Activated T-cell treated with anti-CD3 and anti-CD28 coated beads for 24 hours (primary cell): ENCODE measurements at regions not wholly inside any gene's neighbourhood (a gene's known extent, or its start where the extent isn't known, plus 50 kb on each side); places are given as distances from the start of the nearest gene placed in this dataset.
"Not testable (repeated sequence)": the region's sequence is repeated elsewhere in the genome, so short reads cannot be mapped to it uniquely, and the experiment has no call there.

ENCODE experiments used
- DNase-seq: peaks from one replicate; pipeline ENCODE4 v3.0.0-alpha.2; 2020; ENCODE audit warnings: low read depth

DNA sequence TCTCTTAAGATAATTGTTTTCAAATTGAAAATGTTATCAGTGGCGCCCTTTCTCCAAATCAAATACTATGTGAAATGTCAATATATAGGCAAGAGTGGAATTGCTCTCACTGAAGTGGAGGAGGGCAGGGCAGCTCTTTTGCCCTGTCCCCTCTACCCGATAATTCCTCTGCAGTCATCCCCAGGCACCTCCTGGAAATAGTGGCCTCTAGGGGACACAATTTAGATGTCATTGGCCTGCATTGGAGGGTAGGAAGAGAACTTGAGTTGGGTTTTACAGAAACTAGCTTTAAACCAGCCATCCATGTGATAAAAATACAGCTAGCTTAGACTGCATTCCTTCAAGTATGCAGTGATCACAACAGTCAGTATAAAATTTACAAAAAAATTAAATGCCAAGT is 288.9 kb downstream of the EDEM1 start:
- no peak for DNase-seq

- DNase-seq = no peak
These were observed 291.8 kb downstream of the EDEM1 start for GRCh38 chr3:5479229-5479799.

DNA sequence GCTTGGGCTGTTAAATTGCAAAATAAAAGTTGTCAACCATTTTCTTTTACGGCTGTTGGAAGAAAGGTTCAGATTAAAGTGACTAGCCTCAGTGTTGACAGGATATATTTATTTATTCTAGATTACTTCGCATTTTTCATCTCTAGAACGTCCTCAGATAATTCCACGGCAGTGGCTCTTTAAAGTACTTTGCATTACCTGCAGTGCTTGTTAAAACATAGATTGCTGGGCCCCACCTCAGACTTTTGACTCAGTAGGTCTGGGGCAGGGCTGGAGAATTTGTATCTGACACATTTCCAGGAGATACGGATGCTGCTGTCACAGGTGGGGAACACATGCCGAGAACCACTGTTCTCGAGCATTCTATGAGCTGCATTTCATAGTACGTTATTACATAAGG is 292.7 kb downstream of the EDEM1 start:
- DNase-seq = no peak

DNA sequence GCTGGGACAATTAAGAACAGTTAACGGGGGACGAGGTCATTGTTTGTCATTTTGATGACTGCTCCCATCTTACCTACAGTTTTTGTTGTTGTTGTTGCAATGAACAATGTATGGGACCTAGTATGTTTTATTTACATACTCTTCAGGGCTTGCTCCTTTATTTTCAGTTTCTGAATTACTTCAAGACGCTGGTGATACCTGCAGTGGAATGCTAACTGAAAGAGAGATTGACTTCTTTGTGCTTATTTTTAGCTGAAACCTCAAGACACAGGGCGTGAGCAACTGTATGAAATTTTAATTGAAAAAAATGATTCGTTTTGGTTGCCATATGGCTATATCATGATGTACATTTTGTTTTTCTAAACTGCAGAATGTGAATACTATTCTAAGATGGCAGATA is 297.9 kb downstream of the EDEM1 start:
- no peak for DNase-seq

DNA sequence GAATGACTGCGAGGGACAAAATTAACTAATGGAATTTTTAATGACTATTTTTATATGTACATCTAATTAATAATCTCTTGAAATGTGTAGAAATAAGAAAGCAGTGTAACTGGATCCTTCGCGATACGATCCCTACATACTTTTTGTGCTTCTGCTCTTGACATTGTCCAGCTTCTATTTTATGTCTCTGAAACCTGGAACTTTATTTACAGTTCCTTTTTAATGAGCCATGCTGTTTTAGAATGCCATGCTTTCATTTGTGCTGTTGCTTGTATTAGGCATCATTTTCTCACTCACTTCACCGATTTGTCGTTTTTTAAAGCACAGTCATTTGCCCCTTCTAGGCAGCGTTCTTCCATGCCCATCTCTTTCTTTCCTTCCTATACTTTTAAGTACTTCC is 301.3 kb downstream of the EDEM1 start:
- DNase-seq = no peak

- no peak for DNase-seq
These were observed 302.0 kb downstream of the EDEM1 start for GRCh38 chr3:5489536-5489935.

GRCh38 chr3:5494905-5495519 is 307.5 kb downstream of the EDEM1 start:
- DNase-seq = no peak

GRCh38 chr3:5497497-5497896 is 310.0 kb downstream of the EDEM1 start:
- DNase-seq = no peak

DNA sequence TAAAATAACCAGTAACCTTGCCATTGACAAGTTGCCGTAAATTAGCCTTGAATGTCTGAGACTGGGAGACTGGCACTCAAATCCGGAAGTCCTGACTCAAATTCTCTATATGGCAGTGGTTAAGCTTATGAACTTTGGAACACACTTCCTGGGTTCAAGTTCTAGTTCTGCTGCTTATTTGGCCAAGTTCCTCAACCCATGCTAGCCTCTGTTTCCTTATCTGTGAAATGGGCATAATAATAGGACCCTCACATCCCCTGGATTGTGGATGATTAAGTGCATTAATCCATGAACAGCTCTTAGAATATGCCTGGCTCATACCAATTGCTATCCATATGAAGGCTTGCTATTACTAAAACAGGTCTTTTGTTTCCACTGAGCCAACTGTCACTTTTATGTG is 311.5 kb downstream of the EDEM1 start:
- no peak for DNase-seq

DNA sequence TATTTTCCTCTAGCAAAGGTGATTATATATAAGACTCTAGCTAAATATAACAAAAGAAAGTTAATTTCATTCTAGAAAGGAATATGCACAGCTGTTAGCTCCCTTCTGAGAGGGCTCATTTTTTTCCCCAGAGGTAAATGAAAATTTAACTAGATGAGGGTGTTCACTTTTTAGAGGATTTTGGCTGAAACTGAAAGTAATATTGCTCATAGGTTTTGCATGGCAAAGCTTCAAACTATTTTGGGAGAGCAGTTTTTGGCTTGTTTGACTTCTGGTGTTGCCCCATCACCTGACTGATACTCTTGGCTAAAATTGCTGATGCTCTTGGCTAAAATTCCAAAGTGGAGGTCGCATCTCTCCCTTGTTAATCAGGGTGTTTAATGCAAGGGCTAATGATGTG is 311.9 kb downstream of the EDEM1 start:
- DNase-seq = no peak

DNA sequence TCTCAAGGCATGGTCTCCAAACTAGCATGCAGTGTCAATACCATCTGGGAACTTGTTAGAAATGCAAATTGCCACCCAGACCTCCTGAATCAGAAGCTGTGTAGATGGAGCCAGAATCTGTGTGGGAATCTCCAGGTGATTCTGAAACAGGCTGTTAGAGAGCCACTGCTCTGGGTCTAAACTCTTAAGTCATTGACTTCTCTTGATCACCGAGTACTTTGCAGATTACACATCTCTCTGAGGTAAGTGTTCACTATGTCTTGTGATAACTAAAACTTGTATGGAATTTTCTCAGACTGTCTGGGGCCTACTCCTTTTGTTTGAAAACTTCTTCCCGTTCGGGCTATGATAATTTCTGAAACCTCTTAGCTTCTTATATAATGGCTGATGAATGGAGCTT is 315.6 kb downstream of the EDEM1 start:
- no peak for DNase-seq

DNA sequence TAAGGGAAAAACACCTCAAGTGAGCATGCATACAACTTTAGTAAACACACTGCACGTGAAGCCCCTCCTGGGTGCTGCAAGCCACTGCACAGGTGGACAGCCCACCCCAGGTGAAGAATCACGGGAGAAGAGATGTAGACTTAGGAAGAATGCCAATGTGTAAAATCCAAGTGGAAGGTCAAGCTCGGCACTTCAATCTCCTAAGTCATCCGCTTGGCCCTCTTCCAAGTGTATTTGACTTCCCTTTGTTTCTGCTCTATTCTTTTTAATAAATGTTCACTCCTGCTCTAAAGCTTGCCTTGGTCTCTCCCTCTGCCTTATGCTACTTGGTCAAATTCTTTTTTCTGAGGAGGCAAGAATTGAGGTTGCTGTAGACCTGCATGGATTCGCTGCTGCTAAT is 316.6 kb downstream of the EDEM1 start:
- no peak for DNase-seq

GRCh38 chr3:5505163-5505562 is 317.7 kb downstream of the EDEM1 start:
- no peak for DNase-seq

- DNase-seq = no peak
These were observed 318.5 kb downstream of the EDEM1 start for GRCh38 chr3:5505997-5506396.

- not testable (repeated sequence) for DNase-seq
These were observed 321.4 kb downstream of the EDEM1 start for GRCh38 chr3:5508860-5509259.

DNA sequence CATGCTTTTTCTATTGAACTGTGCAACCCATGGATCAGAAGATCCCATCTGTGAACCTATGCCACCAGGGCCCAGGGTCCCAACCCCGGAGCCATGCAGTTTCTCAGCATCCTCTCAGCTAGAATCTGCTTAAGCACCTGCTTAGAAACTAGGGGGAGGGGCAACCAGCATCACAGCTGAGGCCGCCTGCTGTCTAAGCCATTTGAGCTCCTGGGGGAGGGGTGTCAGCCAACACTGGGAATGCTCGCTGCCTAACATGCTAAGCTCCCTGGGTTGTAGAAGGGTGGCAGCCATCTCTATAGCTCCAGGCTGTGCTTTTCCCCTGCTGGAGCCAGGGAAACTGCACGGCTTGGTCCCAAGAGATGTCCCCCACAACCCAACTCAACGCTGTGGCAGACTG is 322.8 kb downstream of the EDEM1 start:
- DNase-seq = no peak

DNA sequence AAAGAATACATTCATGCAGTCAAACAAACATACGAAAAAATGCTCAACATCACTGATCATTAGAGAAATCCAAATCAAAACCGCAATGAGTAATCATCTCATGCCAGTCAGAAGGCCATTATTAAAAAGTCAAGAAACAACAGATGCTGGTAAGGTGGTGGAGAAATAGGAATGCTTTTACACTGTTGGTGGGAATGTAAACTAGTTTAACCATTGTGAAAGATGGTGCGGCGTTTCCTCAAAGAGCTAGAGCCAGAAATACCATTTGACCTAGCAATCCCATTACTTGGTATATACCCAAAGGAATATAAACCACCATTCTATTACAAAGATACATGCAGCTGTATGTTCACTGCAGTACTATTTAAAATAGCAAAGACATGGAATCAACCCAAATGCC is 330.4 kb downstream of the EDEM1 start:
- DNase-seq = no peak

DNA sequence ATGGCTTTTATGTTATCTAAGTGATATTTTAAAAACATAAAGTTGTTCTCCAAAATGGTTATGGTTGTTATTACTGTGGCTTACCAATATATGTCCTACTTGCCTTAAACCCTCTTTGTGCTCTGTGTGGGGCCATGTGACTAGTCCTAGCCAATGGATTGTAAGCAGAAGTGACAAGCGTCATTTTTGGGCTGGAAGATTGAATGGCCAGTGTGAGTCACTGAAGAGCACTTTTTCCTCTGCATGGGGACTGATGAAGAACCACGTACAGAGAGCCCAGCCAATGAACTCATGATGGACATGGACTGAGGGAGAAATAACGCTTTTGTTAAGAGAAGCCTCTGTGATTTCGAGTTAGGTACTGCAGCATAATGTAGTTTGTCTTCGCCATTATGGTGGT is 332.7 kb downstream of the EDEM1 start:
- DNase-seq = no peak

GRCh38 chr3:5523125-5523524 is 335.6 kb downstream of the EDEM1 start:
- DNase-seq = no peak

DNA sequence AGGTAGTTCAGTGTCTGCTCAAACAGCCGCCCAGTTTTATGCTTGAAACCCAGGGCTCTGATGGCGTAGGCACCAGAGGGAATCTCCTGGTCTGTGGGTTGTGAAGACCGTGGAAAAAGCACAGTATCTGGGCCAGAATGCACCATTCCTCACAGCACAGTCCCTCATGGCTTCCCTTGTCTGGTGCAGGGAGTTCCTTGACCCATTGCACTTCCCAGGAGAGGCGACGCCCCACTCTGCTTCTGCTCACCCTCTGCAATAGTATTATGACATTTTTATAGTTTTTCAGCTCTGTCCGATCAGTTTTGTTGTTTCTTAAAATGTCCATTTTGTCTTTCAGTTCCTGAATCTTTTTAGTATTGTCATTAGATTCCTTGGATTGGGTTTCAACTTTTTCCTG is 343.5 kb downstream of the EDEM1 start:
- no peak for DNase-seq

DNA sequence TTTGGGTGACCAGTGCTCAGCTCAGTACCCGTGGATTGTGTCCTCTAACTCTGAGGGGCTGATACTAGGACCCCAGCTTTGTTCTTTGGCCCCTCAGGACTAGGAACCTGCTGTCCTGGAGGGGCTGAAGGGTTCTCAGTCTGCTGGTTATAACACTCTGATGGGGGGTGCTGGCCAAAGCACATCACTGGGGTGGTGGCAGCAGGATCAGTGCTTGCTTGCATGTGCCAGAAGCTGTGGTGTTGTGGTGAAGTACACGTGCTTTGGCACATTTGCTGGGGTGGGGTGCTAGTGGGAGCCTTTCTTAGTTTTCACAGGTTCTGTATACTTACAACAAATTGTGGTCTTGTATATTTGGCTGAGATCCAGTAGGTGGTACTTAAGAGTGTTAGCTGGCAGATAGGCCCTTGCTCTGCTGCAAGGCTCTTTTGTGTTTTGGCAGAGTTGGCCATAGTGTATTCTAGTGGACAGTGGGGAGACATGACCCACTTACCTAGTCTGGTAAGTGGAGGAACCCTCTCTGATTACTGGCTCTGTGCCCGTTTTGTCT is 344.3 kb downstream of the EDEM1 start:
- no peak for DNase-seq

DNA sequence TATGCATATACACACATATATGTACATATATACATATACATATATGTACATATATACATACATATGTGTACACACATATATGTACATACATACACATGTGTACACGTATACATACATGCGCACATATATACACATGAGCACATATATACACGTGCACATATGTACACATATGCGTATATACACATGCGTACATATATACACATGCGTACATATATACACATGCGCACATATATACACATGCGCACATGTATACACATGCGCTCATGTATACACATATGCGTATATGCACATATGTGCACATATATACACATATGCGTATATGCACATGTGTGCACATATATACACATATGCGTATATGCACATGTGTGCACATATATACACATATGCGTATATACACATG is 353.0 kb downstream of the EDEM1 start:
- no peak for DNase-seq

DNA sequence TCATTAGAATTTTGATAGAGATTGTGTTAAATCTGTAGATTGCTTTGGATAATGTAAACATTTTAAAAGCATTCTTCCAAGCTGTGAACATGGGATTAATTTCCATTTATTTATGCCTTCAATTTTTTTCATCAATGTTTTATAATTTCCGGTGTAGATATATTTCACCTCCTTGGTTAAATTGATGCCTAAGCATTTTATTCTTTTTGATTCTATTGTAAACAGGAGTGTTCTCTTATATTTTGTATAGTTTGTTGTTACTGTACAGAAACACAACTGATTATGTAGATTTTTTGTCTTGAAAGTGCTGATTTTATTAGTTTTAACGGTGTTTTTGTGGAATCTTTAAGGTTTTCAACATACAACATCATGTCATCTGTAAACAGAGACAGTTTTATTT is 355.0 kb downstream of the EDEM1 start:
- no peak for DNase-seq

DNA sequence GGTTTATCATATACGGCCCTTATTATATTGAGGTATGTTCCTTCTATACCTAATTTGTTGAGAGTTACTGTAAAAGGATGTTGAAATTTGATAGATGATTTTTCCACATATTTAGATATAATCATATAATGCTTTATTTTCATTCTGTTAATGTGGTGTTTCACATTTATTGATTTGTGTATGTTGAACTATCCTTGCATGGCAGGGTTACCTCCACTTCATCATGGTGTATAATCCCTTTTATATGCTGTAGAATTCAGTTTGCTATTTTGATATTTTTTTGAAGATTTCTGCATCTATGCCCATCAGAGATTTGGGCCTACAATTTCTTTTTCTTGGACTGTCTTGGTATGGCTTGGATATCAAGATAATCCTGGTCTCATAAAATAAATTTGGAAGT is 355.5 kb downstream of the EDEM1 start:
- DNase-seq = no peak
